22Rv1 (cell line): ENCODE measurements at regions not wholly inside any gene's neighbourhood (a gene's known extent, or its start where the extent isn't known, plus 50 kb on each side); places are given as distances from the start of the nearest gene placed in this dataset.

ENCODE experiments used
- CTCF ChIP-seq: fragments of 450-650 bp; IDR thresholded peaks from 2 replicates; pipeline ENCODE4 v1.5.1; 2017; ENCODE audit warnings: mild to moderate bottlenecking
- ZFX ChIP-seq: fragments of 450-650 bp; IDR thresholded peaks from 2 replicates; pipeline ENCODE4 v1.6.1; 2017; ENCODE audit warnings: antibody characterized with exemption, borderline replicate concordance

DNA sequence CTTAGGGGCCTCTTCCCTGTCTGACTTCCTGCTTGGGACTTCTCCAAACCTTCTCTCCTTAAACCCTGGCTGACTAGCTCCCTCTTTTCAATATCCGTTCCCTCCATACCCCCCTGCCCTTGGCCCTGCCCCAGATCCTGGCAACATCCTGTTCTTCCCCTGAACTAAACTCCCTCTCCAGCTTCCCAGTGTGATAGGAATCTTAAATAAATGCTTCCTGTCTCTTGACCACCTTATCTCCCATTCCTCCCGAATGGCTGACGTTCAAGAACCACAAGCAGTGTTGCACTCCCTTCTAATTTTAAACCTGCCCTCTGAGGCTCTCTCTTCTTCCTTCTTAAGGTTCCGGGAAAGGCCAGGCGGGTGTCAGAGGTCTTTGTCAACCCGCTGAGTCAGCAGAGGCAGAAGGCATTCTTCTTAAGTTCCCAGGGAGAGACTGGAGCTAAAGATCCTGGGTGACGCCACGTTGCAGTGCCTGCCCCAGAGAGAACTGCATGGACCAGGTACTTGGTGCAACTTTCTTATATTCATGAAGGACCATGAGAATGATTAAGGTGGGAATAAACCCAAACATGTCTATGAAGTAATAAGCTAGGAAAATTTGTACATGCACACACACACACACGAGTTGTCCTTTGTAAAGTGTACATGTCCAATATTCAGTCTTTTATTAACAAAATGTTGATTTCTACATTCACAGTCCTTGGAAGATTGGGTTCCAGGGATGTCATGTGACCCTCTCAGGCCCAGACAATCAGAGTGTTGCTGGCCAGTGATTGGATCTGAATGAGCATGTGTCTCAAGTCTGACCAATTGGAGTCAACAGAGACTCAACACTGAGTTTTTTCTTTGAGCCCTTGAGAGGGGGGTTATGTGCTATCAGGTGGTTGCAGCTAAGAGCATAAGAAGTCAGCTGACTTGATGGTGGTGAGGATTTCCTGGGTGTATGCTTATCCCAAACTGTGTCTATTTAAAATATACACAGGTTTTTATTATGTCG, 420.2 kb upstream of the TBX3 start:
- no peak for TF ChIP-seq CTCF
- TF ChIP-seq ZFX: no peak
